ENCODE measurements at regions not wholly inside any gene's neighbourhood (a gene's known extent, or its start where the extent isn't known, plus 50 kb on each side); places are given as distances from the start of the nearest gene placed in this dataset.

GRCh38 chr21:15935530-15935929 lies 205.7 kb downstream of the USP25 start:
- no peak for TF ChIP-seq CTCF (IDR thresholded peaks at IDR 0.05)
- TF ChIP-seq POLR2AphosphoS5 (IDR thresholded peaks at IDR 0.05): no peak
- TF ChIP-seq POLR2A (IDR thresholded peaks at IDR 0.05): no peak
- no peak for TF ChIP-seq EP300 (IDR thresholded peaks at IDR 0.05)

Data from suprapubic skin (tissue), 4 donors.